Right atrium auricular region (tissue), 2 donors: ENCODE measurements at regions not wholly inside any gene's neighbourhood (a gene's known extent, or its start where the extent isn't known, plus 50 kb on each side); places are given as distances from the start of the nearest gene placed in this dataset.

Source experiments
- DNase-seq: peaks from one replicate; pipeline ENCODE4 v3.0.0-alpha.2; 2019; ENCODE audit warnings: low spot score
- H3K27ac ChIP-seq, 2 donors: fragments of 200-600 bp; sonication (generic); 1 replicate in 1 of 2; 2 replicates in 1 of 2; pipeline ENCODE4 v1.5.1; 2016 to 2019
- H3K27me3 ChIP-seq, 2 donors: fragments of 200-600 bp; sonication (generic); one replicate each; pipeline versions ENCODE4 v1.5.1 to v1.6.0; 2017 to 2019
- H3K36me3 ChIP-seq: fragments of 200-600 bp; sonication (generic); one replicate; pipeline ENCODE4 v1.5.1; 2016
- H3K4me1 ChIP-seq, 2 donors: fragments of 200-600 bp; sonication (generic); one replicate each; pipeline versions ENCODE4 v1.5.1 to v1.6.0; 2017 to 2019
- H3K4me3 ChIP-seq, 2 donors: fragments of 200-600 bp; sonication (generic); 1 replicate in 1 of 2; 2 replicates in 1 of 2; pipeline ENCODE4 v1.5.1; 2017 to 2019; ENCODE audit warnings: mild to moderate bottlenecking in 1 of 2, moderate library complexity in 1 of 2
- H3K9me3 ChIP-seq, 2 donors: fragments of 200-600 bp; sonication (generic); one replicate each; pipeline ENCODE4 v1.5.1; 2019
- CTCF ChIP-seq, 2 donors: fragments of 200-600 bp; sonication (generic); IDR thresholded peaks; one replicate each; pipeline ENCODE4 v1.5.1; 2019; ENCODE audit warnings: antibody characterized with exemption in 2 of 2

- Histone ChIP-seq H3K4me3 (no peak overlapping the region), H3K4me1 (no peaks in the 10 kb centered on the region), H3K36me3 (no peaks in the 10 kb centered on the region), H3K27ac (no peak overlapping the region), H3K27me3 (no peaks in the 10 kb centered on the region), H3K9me3 (no peaks in the 10 kb centered on the region)
- no peak for TF ChIP-seq CTCF (IDR thresholded peaks at IDR 0.05)
- DNase-seq, result no peak
Observed at GRCh38 chr2:128874608-128875007, 555.9 kb upstream of the HS6ST1 start.

DNA sequence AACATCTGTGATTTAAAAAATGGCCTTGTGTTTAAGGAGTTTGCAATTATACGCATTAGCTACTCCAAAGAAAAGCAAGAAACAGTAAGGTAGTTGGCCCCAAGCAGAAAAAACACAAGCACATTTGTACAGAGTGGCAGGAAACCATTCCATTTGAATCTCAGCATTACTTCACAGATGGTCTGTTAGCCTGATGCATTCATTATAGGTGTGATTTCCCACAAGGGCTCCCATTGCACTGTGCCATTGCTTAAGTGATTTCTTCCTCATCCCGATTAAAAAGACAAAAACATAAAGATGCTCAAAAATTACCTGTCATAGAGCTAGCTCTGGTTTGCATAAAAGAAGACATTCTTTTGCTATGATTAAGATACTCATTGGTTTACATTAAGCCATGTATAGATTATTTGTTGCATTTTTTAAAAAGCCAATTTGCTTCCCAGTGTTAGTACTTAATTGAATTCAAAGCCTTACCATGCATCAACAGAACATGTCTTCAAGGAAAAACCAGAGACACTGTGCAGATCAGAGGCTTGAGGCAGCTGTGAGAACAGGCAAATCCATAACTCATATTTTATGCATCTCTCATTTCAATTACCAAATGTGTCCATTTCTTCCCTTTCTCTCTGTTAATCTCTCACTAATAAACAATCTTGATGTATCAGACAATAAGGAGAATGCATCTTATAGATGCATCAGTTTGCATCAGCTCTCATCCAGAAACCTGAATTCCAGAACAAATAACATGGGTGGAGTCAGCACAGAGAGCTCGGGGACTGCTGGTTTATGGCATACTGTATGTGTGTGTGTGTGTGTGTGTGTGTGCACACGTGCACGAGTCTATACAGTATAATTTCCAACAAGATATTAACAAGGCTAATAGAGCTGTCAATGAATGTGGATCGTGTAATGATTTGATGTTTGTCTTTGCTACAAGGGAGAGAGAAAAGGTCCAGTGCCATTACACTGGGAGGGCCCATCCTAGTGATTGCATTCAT is 558.6 kb upstream of the HS6ST1 start:
- TF ChIP-seq CTCF (IDR thresholded peaks at IDR 0.05), result no peak
- no peaks in the 10 kb centered on the region for H3K36me3 ChIP-seq
- no peaks in the 10 kb centered on the region for H3K27me3 ChIP-seq
- no peaks in the 10 kb centered on the region for H3K9me3 ChIP-seq
- DNase-seq, result no peak
- H3K27ac ChIP-seq, result no peak overlapping the region
- H3K4me1 ChIP-seq, result no peaks in the 10 kb centered on the region
- no peak overlapping the region for H3K4me3 ChIP-seq

DNA sequence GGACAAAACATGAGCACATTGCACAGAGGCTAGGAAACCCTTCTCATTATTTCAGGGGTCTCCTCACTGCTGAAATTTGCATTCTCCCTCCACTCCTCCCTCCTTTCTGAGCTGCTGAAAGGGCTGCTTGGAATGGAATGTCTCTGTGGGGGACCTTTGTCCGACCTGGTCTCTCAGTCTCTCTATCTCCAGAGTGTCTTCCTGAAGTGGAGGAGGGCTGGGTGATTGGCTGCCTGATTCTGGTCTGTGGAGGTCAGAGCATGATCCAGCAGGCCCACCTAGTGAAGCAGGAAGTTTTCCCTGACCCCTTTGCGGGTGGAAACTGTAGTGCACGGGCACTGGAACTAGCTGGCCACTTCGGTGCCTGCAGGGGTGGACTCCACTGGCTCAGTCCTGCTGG is 560.5 kb upstream of the HS6ST1 start:
- H3K36me3 ChIP-seq, result no peaks in the 10 kb centered on the region
- no peaks in the 10 kb centered on the region for H3K27me3 ChIP-seq
- H3K4me3 ChIP-seq, result no peak overlapping the region
- no peak for DNase-seq
- no peak for TF ChIP-seq CTCF (IDR thresholded peaks at IDR 0.05)
- H3K27ac ChIP-seq, result no peak overlapping the region
- H3K4me1 ChIP-seq, result no peaks in the 10 kb centered on the region
- H3K9me3 ChIP-seq, result no peaks in the 10 kb centered on the region

GRCh38 chr2:128894896-128895295 is 576.2 kb upstream of the HS6ST1 start:
- Histone ChIP-seq H3K4me3 (no peak overlapping the region), H3K9me3 (no peaks in the 10 kb centered on the region), H3K27ac (no peak overlapping the region), H3K27me3 (no peaks in the 10 kb centered on the region), H3K4me1 (no peaks in the 10 kb centered on the region), H3K36me3 (no peaks in the 10 kb centered on the region)
- DNase-seq, result no peak
- no peak for TF ChIP-seq CTCF (IDR thresholded peaks at IDR 0.05)

- H3K4me1 ChIP-seq, result no peaks in the 10 kb centered on the region
- no peak for TF ChIP-seq CTCF (IDR thresholded peaks at IDR 0.05)
- peak overlapping the region in 1 of 2 donors; percentile 11 for H3K4me3 ChIP-seq
- peaks cover 0 to 2% of the 10 kb centered on the region in 2 donors for H3K9me3 ChIP-seq
- no peaks in the 10 kb centered on the region for H3K27me3 ChIP-seq
- no peaks in the 10 kb centered on the region for H3K36me3 ChIP-seq
- no peak overlapping the region for H3K27ac ChIP-seq
- DNase-seq, result no peak
Observed at GRCh38 chr2:128901572-128902391, 583.1 kb upstream of the HS6ST1 start.
